PFSK-1 (cell line): ENCODE measurements at regions not wholly inside any gene's neighbourhood (a gene's known extent, or its start where the extent isn't known, plus 50 kb on each side); places are given as distances from the start of the nearest gene placed in this dataset.

Experiments used
- FOXP2 ChIP-seq: optimal IDR thresholded peaks from 2 replicates; pipeline ENCODE3; 2011; ENCODE audit warnings: borderline replicate concordance, control low read depth, inconsistent platforms; ENCODE audit not compliant: insufficient read depth; ENCODE audit errors: extremely low read length, extremely low read depth
- POLR2AphosphoS5 ChIP-seq: IDR thresholded peaks from 2 replicates; pipeline ENCODE4 v1.6.1; 2012; ENCODE audit warnings: low read depth, mild to moderate bottlenecking, control low read depth, low read length, moderate library complexity
- REST ChIP-seq, 2 experiments: IDR thresholded peaks; 2 replicates each; pipeline versions ENCODE4 v1.6.1 to v1.8.0; 2011 to 2012; ENCODE audit warnings: low read depth in 2 of 2, low read length in 2 of 2, control low read depth in 1 of 2, inconsistent platforms in 1 of 2, mild to moderate bottlenecking in 1 of 2, moderate library complexity in 1 of 2; ENCODE audit not compliant: insufficient read depth in 1 of 2
- SIN3A ChIP-seq: IDR thresholded peaks from 2 replicates; pipeline ENCODE4 v1.6.1; 2012; ENCODE audit warnings: mild to moderate bottlenecking, low read length, moderate library complexity, borderline replicate concordance; ENCODE audit not compliant: insufficient read depth
- TAF1 ChIP-seq: IDR thresholded peaks from 2 replicates; pipeline ENCODE4 v1.6.1; 2012; ENCODE audit warnings: low read length, control low read depth, borderline replicate concordance; ENCODE audit not compliant: insufficient read depth

- TF ChIP-seq SIN3A (no peak), REST (IDR thresholded peaks at IDR 0.05; ENCODE audit: insufficient read depth in 1 of 2, low read depth in 2 of 2, low read length in 2 of 2) (no peak), FOXP2 (no peak), TAF1 (no peak)
These were observed 323.3 kb upstream of the USP24 start for GRCh38 chr1:55538428-55538827.

- TF ChIP-seq POLR2AphosphoS5: no peak
- no peak for TF ChIP-seq FOXP2
- no peak for TF ChIP-seq SIN3A
- TF ChIP-seq REST (IDR thresholded peaks at IDR 0.05; ENCODE audit: insufficient read depth in 1 of 2, low read depth in 2 of 2, low read length in 2 of 2): no peak
These were observed 321.3 kb upstream of the USP24 start for GRCh38 chr1:55536545-55536865.

- TF ChIP-seq SIN3A: no peak
- TF ChIP-seq REST (IDR thresholded peaks at IDR 0.05; ENCODE audit: insufficient read depth in 1 of 2, low read depth in 2 of 2, low read length in 2 of 2): no peak
- TF ChIP-seq POLR2AphosphoS5: no peak
- no peak for TF ChIP-seq TAF1
- no peak for TF ChIP-seq FOXP2
These were observed 320.8 kb upstream of the USP24 start for GRCh38 chr1:55535724-55536544.

GRCh38 chr1:55534565-55535121 is 319.5 kb upstream of the USP24 start:
- TF ChIP-seq REST (IDR thresholded peaks at IDR 0.05; ENCODE audit: insufficient read depth in 1 of 2, low read depth in 2 of 2, low read length in 2 of 2) (no peak), POLR2AphosphoS5 (no peak), TAF1 (no peak), FOXP2 (no peak)

- TF ChIP-seq REST (IDR thresholded peaks at IDR 0.05; ENCODE audit: insufficient read depth in 1 of 2, low read depth in 2 of 2, low read length in 2 of 2) (no peak), SIN3A (no peak), TAF1 (no peak), FOXP2 (no peak), POLR2AphosphoS5 (no peak)
These were observed 316.5 kb upstream of the USP24 start for GRCh38 chr1:55531644-55532043.
